Posterior cingulate gyrus (tissue), 11 donors: ENCODE measurements at regions not wholly inside any gene's neighbourhood (a gene's known extent, or its start where the extent isn't known, plus 50 kb on each side); places are given as distances from the start of the nearest gene placed in this dataset.
A peak's percentile ranks its signal among the peaks of the same experiment; 100 is the strongest.

Experiments
- DNase-seq, 10 donors: peaks; one replicate each; pipeline versions ENCODE4 v3.0.0 to v3.0.0-alpha.2; 2020 to 2021; ENCODE audit warnings: mixed read lengths in 3 of 10
- intact Hi-C: fragments of 100-400 bp; cut with DNase I; formaldehyde crosslinking; loops from one replicate; pipeline ENCODE4 v1.15.1; 2023

GRCh38 chr13:85742355-85742754 lies 56.9 kb downstream of the SLITRK6 start:
- intact Hi-C loops, result no loop called here
- no peak for DNase-seq

- intact Hi-C loops, result no loop called here
- no peak for DNase-seq
These were observed 58.2 kb downstream of the SLITRK6 start for GRCh38 chr13:85741017-85741416.

- intact Hi-C loops, result no loop called here
- no peak for DNase-seq
These were observed 60.4 kb downstream of the SLITRK6 start for GRCh38 chr13:85738696-85739320.

GRCh38 chr13:85737952-85738351 lies 61.3 kb downstream of the SLITRK6 start:
- no peak for DNase-seq
- intact Hi-C loops, result no loop called here

GRCh38 chr13:85729296-85729695 lies 69.9 kb downstream of the SLITRK6 start:
- no peak for DNase-seq
- intact Hi-C loops, result no loop called here

GRCh38 chr13:85728811-85729210 lies 70.4 kb downstream of the SLITRK6 start:
- DNase-seq, result no peak
- intact Hi-C loops, result no loop called here

GRCh38 chr13:85725433-85725832 lies 73.8 kb downstream of the SLITRK6 start:
- intact Hi-C loops, result no loop called here

GRCh38 chr13:85724546-85725432 lies 74.4 kb downstream of the SLITRK6 start:
- peak in 3 of 10 donors; percentile 43 to 66 (median 58) for DNase-seq
- intact Hi-C loops, result no loop called here

More at GRCh38 chr13:85725433-85725832, 73.8 kb downstream of the SLITRK6 start:
- no peak for DNase-seq

GRCh38 chr13:85719749-85720148 lies 79.5 kb downstream of the SLITRK6 start:
- intact Hi-C loops, result no loop called here
- no peak for DNase-seq

- no peak for DNase-seq
- intact Hi-C loops, result no loop called here
These were observed 81.3 kb downstream of the SLITRK6 start for GRCh38 chr13:85717921-85718320.

GRCh38 chr13:85710545-85710944 lies 88.7 kb downstream of the SLITRK6 start:
- intact Hi-C loops, result no loop called here
- DNase-seq, result no peak

- DNase-seq, result no peak
- intact Hi-C loops, result no loop called here
These were observed 89.5 kb downstream of the SLITRK6 start for GRCh38 chr13:85709721-85710120.

- DNase-seq, result no peak
- intact Hi-C loops, result no loop called here
These were observed 90.1 kb downstream of the SLITRK6 start for GRCh38 chr13:85709072-85709471.

GRCh38 chr13:85700906-85701305 lies 98.3 kb downstream of the SLITRK6 start:
- DNase-seq, result no peak
- intact Hi-C loops, result no loop called here

GRCh38 chr13:85698256-85698655 lies 101.0 kb downstream of the SLITRK6 start:
- DNase-seq, result no peak
- intact Hi-C loops, result no loop called here

GRCh38 chr13:85694992-85695391 lies 104.2 kb downstream of the SLITRK6 start:
- intact Hi-C loops, result no loop called here
- DNase-seq, result no peak

GRCh38 chr13:85693889-85694511 lies 105.2 kb downstream of the SLITRK6 start:
- intact Hi-C loops, result no loop called here

GRCh38 chr13:85690368-85690767 lies 108.9 kb downstream of the SLITRK6 start:
- no peak for DNase-seq
- intact Hi-C loops, result no loop called here

More at GRCh38 chr13:85693889-85694511, 105.2 kb downstream of the SLITRK6 start:
- no peak for DNase-seq

- no peak for DNase-seq
- intact Hi-C loops, result no loop called here
These were observed 113.8 kb downstream of the SLITRK6 start for GRCh38 chr13:85685436-85685835.

- DNase-seq, result peak in 1 of 10 donors; percentile 32
- intact Hi-C loops, result no loop called here
These were observed 123.9 kb downstream of the SLITRK6 start for GRCh38 chr13:85675151-85675907.

GRCh38 chr13:85671336-85671735 lies 127.9 kb downstream of the SLITRK6 start:
- intact Hi-C loops, result no loop called here
- no peak for DNase-seq
